22Rv1 (cell line): ENCODE measurements at regions not wholly inside any gene's neighbourhood (a gene's known extent, or its start where the extent isn't known, plus 50 kb on each side); places are given as distances from the start of the nearest gene placed in this dataset.

Experiments
- ZFX ChIP-seq: fragments of 450-650 bp; IDR thresholded peaks from 2 replicates; pipeline ENCODE4 v1.6.1; 2017; ENCODE audit warnings: antibody characterized with exemption, borderline replicate concordance
- TF ChIP-seq, protein P1 (sequence below): fragments of 450-650 bp; IDR thresholded peaks from 2 replicates; pipeline ENCODE4 v1.5.1; 2017; ENCODE audit warnings: mild to moderate bottlenecking

DNA sequence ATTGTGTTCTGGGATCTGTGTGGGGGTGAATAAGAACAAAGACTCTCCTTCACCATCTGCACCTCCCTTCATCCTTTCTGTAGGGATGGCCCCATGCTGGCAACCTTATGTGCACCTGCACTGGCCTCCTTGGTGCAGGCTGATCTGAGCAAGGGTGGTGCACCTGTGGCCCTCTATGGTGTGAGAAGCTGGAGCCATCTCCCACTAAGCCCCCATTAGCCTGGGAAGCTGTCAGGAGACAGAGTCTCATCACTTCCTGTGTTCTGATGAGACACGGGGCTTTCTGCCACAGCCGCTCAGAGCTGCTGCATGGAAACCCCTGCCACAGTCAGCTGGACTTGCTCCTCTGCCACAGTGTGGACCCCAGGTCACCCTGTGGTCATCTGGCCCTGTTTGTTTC is 565.3 kb upstream of the SALL3 start:
- TF ChIP-seq, protein P1, sequence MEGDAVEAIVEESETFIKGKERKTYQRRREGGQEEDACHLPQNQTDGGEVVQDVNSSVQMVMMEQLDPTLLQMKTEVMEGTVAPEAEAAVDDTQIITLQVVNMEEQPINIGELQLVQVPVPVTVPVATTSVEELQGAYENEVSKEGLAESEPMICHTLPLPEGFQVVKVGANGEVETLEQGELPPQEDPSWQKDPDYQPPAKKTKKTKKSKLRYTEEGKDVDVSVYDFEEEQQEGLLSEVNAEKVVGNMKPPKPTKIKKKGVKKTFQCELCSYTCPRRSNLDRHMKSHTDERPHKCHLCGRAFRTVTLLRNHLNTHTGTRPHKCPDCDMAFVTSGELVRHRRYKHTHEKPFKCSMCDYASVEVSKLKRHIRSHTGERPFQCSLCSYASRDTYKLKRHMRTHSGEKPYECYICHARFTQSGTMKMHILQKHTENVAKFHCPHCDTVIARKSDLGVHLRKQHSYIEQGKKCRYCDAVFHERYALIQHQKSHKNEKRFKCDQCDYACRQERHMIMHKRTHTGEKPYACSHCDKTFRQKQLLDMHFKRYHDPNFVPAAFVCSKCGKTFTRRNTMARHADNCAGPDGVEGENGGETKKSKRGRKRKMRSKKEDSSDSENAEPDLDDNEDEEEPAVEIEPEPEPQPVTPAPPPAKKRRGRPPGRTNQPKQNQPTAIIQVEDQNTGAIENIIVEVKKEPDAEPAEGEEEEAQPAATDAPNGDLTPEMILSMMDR, result no peak
- TF ChIP-seq ZFX, result no peak
